HG03280 (cell line): ENCODE measurements at regions not wholly inside any gene's neighbourhood (a gene's known extent, or its start where the extent isn't known, plus 50 kb on each side); places are given as distances from the start of the nearest gene placed in this dataset.

ENCODE experiments used
- ATAC-seq: cut with Tn5 transposase; IDR thresholded peaks from one replicate; pipeline ENCODE4 v1.9.1; 2021; ENCODE audit warnings: mild to moderate bottlenecking, moderate library complexity; ENCODE audit not compliant: unreplicated experiment

- no peak for ATAC-seq
Observed at GRCh38 chr12:27907766-27908165, 64.8 kb downstream of the PTHLH start.

- no peak for ATAC-seq
Observed at GRCh38 chr12:27906658-27907473, 65.7 kb downstream of the PTHLH start.

- no peak for ATAC-seq
Observed at GRCh38 chr12:27906127-27906500, 66.4 kb downstream of the PTHLH start.

GRCh38 chr12:27905285-27906126 lies 67.0 kb downstream of the PTHLH start:
- no peak for ATAC-seq

- no peak for ATAC-seq
Observed at GRCh38 chr12:27902651-27903050, 69.9 kb downstream of the PTHLH start.

- ATAC-seq = no peak
Observed at GRCh38 chr12:27901959-27902358, 70.6 kb downstream of the PTHLH start.

- ATAC-seq = no peak
Observed at GRCh38 chr12:27900920-27901879, 71.3 kb downstream of the PTHLH start.

- no peak for ATAC-seq
Observed at GRCh38 chr12:27899151-27899661, 73.3 kb downstream of the PTHLH start.

- ATAC-seq = no peak
Observed at GRCh38 chr12:27898022-27898421, 74.5 kb downstream of the PTHLH start.

- no peak for ATAC-seq
Observed at GRCh38 chr12:27896419-27896990, 76.0 kb downstream of the PTHLH start.

GRCh38 chr12:27894309-27894708 lies 78.2 kb downstream of the PTHLH start:
- no peak for ATAC-seq

GRCh38 chr12:27879708-27880107 lies 92.8 kb downstream of the PTHLH start:
- no peak for ATAC-seq

GRCh38 chr12:27875677-27876076 lies 95.6 kb upstream of the MANSC4 start:
- no peak for ATAC-seq

- ATAC-seq = no peak
Observed at GRCh38 chr12:27873010-27873409, 93.0 kb upstream of the MANSC4 start.

- ATAC-seq = no peak
Observed at GRCh38 chr12:27871946-27872345, 91.9 kb upstream of the MANSC4 start.

GRCh38 chr12:27870939-27871338 lies 90.9 kb upstream of the MANSC4 start:
- no peak for ATAC-seq

- no peak for ATAC-seq
Observed at GRCh38 chr12:27869567-27869966, 89.5 kb upstream of the MANSC4 start.

GRCh38 chr12:27868139-27868538 lies 88.1 kb upstream of the MANSC4 start:
- ATAC-seq = no peak

- no peak for ATAC-seq
Observed at GRCh38 chr12:27866373-27867101, 86.5 kb upstream of the MANSC4 start.

GRCh38 chr12:27865421-27865820 lies 85.4 kb upstream of the MANSC4 start:
- no peak for ATAC-seq
